Mesothelial cell of epicardium (in vitro differentiated cells): ENCODE measurements at regions not wholly inside any gene's neighbourhood (a gene's known extent, or its start where the extent isn't known, plus 50 kb on each side); places are given as distances from the start of the nearest gene placed in this dataset.

Experiments used
- DNase-seq, 2 experiments: peaks; one replicate each; pipeline ENCODE4 v3.0.0; 2021; ENCODE audit warnings: low spot score in 2 of 2; ENCODE audit not compliant: unreplicated experiment in 2 of 2
- H3K27ac Mint-ChIP-seq: 2 replicates; pipeline ENCODE4 v1.8.0; 2021; ENCODE audit warnings: mixed read lengths
- H3K27me3 Mint-ChIP-seq: 2 replicates; pipeline ENCODE4 v1.8.0; 2021; ENCODE audit warnings: low read depth, mixed read lengths
- H3K36me3 Mint-ChIP-seq: 2 replicates; pipeline ENCODE4 v1.8.0; 2021; ENCODE audit warnings: mixed read lengths
- H3K4me1 Mint-ChIP-seq: 2 replicates; pipeline ENCODE4 v1.8.0; 2021; ENCODE audit warnings: mixed read lengths
- H3K4me3 Mint-ChIP-seq: 2 replicates; pipeline ENCODE4 v1.8.0; 2021; ENCODE audit warnings: mild to moderate bottlenecking, moderate library complexity, mixed read lengths
- H3K9me3 Mint-ChIP-seq: 2 replicates; pipeline ENCODE4 v1.8.0; 2021; ENCODE audit warnings: mixed read lengths
- TF ChIP-seq, protein P1 (sequence below): fragments of 200-600 bp; sonication (generic); IDR thresholded peaks from one replicate; pipeline ENCODE4 v1.5.0; 2021; ENCODE audit warnings: antibody characterized with exemption; ENCODE audit not compliant: unreplicated experiment

DNA sequence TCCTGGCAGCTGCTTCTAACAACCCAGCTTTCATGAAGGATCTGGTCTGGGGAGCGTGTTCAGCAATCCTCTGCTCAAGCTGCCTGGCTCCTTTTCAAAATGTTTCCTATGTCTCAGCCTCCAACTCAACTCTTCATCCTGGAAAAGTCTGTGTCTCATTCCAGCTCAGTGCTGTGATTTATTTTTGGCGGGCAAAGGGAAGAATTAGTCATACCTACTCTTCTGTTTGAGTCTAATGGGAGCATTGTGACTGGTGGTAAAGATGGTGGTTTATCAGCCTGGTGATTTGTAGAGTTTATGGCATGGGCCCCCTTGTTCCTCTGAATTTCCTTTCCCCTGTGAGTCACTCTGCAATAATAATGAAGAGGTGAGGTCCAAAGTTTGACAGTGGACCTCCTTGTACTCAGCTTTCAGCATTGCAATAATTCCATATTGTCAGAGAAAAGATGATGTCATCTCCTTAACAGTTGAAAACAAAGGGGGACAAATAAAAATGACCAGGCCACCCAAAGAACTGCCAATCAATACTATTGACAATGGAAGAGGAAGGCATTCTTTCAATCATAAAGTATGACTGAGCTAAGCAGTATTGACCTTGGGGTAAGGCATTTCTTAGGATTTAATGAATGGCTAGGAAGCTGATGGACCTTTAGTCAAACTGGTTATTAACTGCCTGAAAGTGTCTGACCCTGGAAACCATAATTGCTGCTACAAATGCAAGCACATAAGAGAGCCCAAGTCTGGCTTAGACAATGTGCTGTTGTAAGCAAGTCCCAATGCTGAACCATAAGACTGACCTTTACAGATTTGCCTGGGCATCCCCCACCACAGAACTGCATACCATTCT, 204.7 kb upstream of the MCTP2 start:
- no peak overlapping the region for H3K27ac Mint-ChIP-seq
- TF ChIP-seq, protein P1, sequence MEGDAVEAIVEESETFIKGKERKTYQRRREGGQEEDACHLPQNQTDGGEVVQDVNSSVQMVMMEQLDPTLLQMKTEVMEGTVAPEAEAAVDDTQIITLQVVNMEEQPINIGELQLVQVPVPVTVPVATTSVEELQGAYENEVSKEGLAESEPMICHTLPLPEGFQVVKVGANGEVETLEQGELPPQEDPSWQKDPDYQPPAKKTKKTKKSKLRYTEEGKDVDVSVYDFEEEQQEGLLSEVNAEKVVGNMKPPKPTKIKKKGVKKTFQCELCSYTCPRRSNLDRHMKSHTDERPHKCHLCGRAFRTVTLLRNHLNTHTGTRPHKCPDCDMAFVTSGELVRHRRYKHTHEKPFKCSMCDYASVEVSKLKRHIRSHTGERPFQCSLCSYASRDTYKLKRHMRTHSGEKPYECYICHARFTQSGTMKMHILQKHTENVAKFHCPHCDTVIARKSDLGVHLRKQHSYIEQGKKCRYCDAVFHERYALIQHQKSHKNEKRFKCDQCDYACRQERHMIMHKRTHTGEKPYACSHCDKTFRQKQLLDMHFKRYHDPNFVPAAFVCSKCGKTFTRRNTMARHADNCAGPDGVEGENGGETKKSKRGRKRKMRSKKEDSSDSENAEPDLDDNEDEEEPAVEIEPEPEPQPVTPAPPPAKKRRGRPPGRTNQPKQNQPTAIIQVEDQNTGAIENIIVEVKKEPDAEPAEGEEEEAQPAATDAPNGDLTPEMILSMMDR, result no peak
- H3K4me1 Mint-ChIP-seq, result peaks cover 6% of the 10 kb centered on the region
- no peaks in the 10 kb centered on the region for H3K9me3 Mint-ChIP-seq
- H3K4me3 Mint-ChIP-seq, result no peak overlapping the region
- DNase-seq, result no peak
- H3K36me3 Mint-ChIP-seq, result no peaks in the 10 kb centered on the region
- peaks cover 5% of the 10 kb centered on the region for H3K27me3 Mint-ChIP-seq

DNA sequence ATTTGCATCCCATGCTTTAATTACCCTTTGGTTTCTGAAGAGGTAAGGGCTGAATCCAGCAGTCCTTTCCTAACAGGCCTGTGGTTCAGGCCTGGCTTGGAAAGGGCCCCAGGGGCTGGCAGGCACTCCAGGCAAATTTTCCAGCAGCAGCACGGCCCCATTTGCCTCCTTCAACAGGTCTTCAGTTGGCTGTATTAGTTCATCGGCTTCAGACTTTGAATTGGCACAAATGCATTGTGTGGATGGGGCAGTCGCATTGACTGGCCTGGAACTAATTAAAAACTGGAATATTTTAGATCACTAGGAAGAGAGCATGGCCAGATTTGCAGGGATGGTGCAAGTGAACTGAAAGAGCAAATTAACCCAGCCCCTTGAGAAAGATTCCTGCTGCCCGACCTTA, 207.8 kb upstream of the MCTP2 start:
- no peak overlapping the region for H3K27ac Mint-ChIP-seq
- TF ChIP-seq, protein P1, result no peak
- no peaks in the 10 kb centered on the region for H3K9me3 Mint-ChIP-seq
- H3K36me3 Mint-ChIP-seq, result no peaks in the 10 kb centered on the region
- no peak overlapping the region for H3K4me3 Mint-ChIP-seq
- no peak for DNase-seq
- peaks cover 7% of the 10 kb centered on the region for H3K27me3 Mint-ChIP-seq
- H3K4me1 Mint-ChIP-seq, result peaks cover 14% of the 10 kb centered on the region

DNA sequence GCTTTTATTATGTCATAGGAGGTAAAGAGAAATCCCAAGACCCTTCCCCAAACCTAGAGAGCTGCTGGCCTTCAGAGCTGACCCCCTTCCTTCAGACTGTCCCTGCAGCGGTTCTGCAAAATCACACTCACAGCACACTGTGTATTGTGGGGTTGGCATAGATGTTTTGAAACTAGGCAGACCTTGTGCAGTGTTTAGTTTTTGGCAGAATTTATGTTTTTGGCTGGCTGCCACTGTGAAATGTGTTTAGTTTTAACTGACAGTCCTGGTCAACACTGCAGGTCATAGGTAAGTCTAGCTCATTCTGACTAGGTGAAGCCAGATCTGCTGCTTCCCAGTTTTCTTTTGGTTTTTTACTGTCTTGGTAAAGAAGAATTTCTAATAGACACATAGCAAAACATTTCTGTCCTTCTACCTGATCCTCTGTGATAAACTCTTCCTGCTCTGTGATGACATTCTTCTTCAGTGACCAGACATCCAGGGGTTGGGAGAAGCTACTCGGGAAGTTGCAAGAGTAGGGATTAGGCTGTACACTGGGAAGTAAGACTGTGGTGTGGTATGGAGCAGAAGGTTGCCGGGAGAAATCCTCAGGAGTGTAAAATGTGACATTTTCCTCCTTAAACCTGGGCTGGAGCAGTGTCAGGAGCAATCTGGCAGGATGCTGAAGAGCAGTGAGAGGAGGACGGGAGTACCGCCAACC, 209.6 kb upstream of the MCTP2 start:
- no peak overlapping the region for H3K27ac Mint-ChIP-seq
- H3K4me1 Mint-ChIP-seq, result peaks cover 14% of the 10 kb centered on the region
- H3K27me3 Mint-ChIP-seq, result peaks cover 3% of the 10 kb centered on the region
- TF ChIP-seq, protein P1, result no peak
- DNase-seq, result no peak
- H3K4me3 Mint-ChIP-seq, result no peak overlapping the region
- H3K9me3 Mint-ChIP-seq, result no peaks in the 10 kb centered on the region
- H3K36me3 Mint-ChIP-seq, result no peaks in the 10 kb centered on the region

DNA sequence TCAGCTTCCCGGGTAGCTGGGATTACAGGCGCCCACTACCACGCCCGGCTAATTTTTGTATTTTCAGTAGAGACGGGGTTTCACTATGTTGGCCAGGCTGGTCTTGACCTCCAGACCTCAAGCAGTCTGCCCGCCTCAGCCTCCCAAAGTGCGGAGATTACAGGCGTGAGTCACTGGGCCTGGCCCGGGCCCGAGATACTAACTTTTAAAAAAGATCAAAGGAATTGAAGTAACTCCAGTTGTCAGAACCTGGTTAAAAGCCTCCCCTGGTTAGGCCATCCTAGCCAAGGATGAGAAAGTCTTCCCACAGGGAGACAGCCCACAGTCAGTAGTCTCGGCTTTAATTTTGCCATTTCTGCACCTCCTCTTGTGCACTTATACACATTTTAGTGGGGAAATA, 212.3 kb upstream of the MCTP2 start:
- peaks cover 8% of the 10 kb centered on the region for H3K9me3 Mint-ChIP-seq
- TF ChIP-seq, protein P1, result no peak
- H3K27ac Mint-ChIP-seq, result no peak overlapping the region
- H3K4me3 Mint-ChIP-seq, result no peak overlapping the region
- H3K36me3 Mint-ChIP-seq, result no peaks in the 10 kb centered on the region
- peaks cover 14% of the 10 kb centered on the region for H3K4me1 Mint-ChIP-seq
- no peak for DNase-seq
- peaks cover 3% of the 10 kb centered on the region for H3K27me3 Mint-ChIP-seq

DNA sequence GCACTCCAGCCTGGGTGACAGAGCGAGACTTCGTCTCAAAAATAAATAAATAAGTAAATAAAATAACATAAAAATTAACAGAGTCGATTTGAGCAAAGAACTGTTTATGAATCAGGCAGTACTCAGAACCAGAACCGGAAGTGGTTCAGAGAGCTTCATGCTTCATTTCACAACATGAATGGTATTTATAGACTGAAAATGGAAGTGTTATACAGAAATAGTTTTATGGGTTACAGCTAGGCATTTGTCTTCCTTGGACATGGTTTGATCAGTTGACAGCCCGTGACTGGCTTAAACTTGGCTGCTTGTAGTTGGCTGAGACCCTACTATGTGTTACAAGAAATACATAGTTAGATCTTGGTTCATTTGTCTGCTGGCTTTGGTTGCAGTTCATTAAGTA, 216.0 kb upstream of the MCTP2 start:
- Mint-ChIP-seq H3K4me1 (no peaks in the 10 kb centered on the region), H3K27ac (no peak overlapping the region), H3K9me3 (peaks cover 8% of the 10 kb centered on the region), H3K36me3 (no peaks in the 10 kb centered on the region), H3K4me3 (no peak overlapping the region), H3K27me3 (peaks cover 8% of the 10 kb centered on the region)
- DNase-seq, result no peak
- TF ChIP-seq, protein P1, result no peak
